SH-SY5Y (cell line): ENCODE measurements at regions not wholly inside any gene's neighbourhood (a gene's known extent, or its start where the extent isn't known, plus 50 kb on each side); places are given as distances from the start of the nearest gene placed in this dataset.

Source experiments
- GATA2 ChIP-seq: IDR thresholded peaks from 2 replicates; pipeline ENCODE4 v1.6.1; 2011; ENCODE audit warnings: mild to moderate bottlenecking, low read depth, low read length
- GATA3 ChIP-seq: IDR thresholded peaks from 2 replicates; pipeline ENCODE4 v1.6.1; 2011; ENCODE audit warnings: low read depth, mild to moderate bottlenecking, low read length, moderate library complexity

DNA sequence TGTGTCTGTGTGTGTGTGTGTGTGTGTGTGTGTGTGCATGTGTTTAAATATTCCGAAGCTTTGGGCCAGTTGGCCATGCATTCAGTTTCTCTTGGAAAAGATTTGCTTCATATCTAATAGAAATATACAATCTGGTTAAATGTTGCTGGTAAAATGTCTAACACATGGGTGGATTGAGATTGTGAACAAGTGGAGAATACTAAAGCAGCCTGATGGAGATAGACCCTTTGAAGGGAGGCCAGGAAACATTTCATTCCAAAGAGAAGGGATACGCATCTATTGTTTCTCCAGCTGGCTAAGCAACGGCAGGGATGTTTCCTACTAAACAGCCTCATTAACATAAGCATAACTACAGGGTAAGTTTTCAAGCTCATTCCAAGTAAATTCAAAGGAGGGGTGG is 257.5 kb upstream of the PTBP2 start:
- TF ChIP-seq GATA3 (no peak), GATA2 (no peak)
